LNCaP clone FGC (cell line): ENCODE measurements at regions not wholly inside any gene's neighbourhood (a gene's known extent, or its start where the extent isn't known, plus 50 kb on each side); places are given as distances from the start of the nearest gene placed in this dataset.

Experiments used
- DNase-seq: peaks from one replicate; pipeline ENCODE4 v3.0.0-alpha.2; 2011; ENCODE audit warnings: low read depth
- H3K4me3 ChIP-seq: 2 replicates; pipeline ENCODE4 v1.5.1; 2011; ENCODE audit warnings: mild to moderate bottlenecking, low read depth, low read length, control low read depth
- TF ChIP-seq, protein P1 (sequence below): IDR thresholded peaks from 2 replicates; pipeline ENCODE4 v1.5.1; 2012; ENCODE audit warnings: mild to moderate bottlenecking; ENCODE audit not compliant: control insufficient read depth, insufficient read depth; ENCODE audit errors: extremely low read depth

- TF ChIP-seq, protein P1, sequence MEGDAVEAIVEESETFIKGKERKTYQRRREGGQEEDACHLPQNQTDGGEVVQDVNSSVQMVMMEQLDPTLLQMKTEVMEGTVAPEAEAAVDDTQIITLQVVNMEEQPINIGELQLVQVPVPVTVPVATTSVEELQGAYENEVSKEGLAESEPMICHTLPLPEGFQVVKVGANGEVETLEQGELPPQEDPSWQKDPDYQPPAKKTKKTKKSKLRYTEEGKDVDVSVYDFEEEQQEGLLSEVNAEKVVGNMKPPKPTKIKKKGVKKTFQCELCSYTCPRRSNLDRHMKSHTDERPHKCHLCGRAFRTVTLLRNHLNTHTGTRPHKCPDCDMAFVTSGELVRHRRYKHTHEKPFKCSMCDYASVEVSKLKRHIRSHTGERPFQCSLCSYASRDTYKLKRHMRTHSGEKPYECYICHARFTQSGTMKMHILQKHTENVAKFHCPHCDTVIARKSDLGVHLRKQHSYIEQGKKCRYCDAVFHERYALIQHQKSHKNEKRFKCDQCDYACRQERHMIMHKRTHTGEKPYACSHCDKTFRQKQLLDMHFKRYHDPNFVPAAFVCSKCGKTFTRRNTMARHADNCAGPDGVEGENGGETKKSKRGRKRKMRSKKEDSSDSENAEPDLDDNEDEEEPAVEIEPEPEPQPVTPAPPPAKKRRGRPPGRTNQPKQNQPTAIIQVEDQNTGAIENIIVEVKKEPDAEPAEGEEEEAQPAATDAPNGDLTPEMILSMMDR: no peak
- DNase-seq: no peak
Observed at GRCh38 chr16:5349670-5350517, 252.3 kb upstream of the EEF2KMT start.

GRCh38 chr16:5349101-5349500, 251.5 kb upstream of the EEF2KMT start:
- H3K4me3 ChIP-seq: no peak overlapping the region
- TF ChIP-seq, protein P1: no peak
- no peak for DNase-seq

More at GRCh38 chr16:5349670-5350517, 252.3 kb upstream of the EEF2KMT start:
- no peak overlapping the region for H3K4me3 ChIP-seq

- no peak overlapping the region for H3K4me3 ChIP-seq
- TF ChIP-seq, protein P1: no peak
- no peak for DNase-seq
Observed at GRCh38 chr16:5347561-5347960, 250.0 kb upstream of the EEF2KMT start.

DNA sequence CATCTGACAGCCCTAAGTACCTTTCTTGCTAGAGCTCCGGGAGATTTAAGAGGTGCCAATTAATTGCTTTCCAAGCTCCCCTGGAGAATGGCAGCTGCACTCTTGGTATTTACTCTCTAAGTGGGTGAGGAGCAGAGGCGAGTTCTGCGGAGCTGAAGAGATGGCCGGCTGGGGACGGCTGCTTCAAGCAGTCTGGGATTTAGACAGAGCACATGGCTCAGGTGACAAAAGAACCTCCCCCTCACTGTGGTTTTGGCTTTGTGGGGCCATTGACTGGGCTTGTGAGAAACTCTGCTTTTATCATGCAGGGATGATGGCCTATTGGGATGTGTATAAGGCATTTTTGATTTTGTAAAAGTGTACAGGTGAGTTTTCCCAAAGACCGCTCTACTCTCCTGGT, 239.3 kb upstream of the EEF2KMT start:
- TF ChIP-seq, protein P1: no peak
- no peak for DNase-seq
- H3K4me3 ChIP-seq: no peak overlapping the region

GRCh38 chr16:5333991-5334390, 236.4 kb upstream of the EEF2KMT start:
- TF ChIP-seq, protein P1: no peak
- no peak overlapping the region for H3K4me3 ChIP-seq
- DNase-seq: no peak

- H3K4me3 ChIP-seq: no peak overlapping the region
- TF ChIP-seq, protein P1: no peak
- no peak for DNase-seq
Observed at GRCh38 chr16:5333126-5333525, 235.5 kb upstream of the EEF2KMT start.

DNA sequence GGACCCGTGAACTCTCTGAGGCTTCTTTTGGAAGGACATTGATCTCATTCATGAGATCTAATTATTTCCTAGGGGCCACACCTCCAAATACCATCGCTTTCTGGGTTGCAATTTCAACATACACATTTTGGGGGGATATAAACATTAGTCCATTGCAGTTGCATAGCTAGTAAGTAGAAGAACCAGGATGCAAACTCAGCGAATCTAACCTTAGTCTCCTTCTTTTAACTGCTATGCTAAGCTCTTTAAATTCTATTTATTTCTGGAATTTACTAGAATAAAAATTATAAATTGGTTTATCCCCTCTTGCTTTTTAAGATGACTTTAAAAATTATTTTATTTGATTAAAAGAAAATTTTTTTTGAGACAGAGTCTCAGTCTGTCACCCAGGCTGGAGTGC, 232.5 kb upstream of the EEF2KMT start:
- no peak for DNase-seq
- TF ChIP-seq, protein P1: no peak
- H3K4me3 ChIP-seq: no peak overlapping the region
